ENCODE measurements at regions not wholly inside any gene's neighbourhood (a gene's known extent, or its start where the extent isn't known, plus 50 kb on each side); places are given as distances from the start of the nearest gene placed in this dataset.

GRCh38 chr1:198865319-198865718 is 226.5 kb downstream of the PTPRC start (continued):
- TF ChIP-seq POU6F1 (CRISPR knock-in tag; IDR thresholded peaks at IDR 0.05; ENCODE audit: borderline replicate concordance, low read depth) (no peak), CSRNP3 (CRISPR knock-in tag; IDR thresholded peaks at IDR 0.05) (no peak), CSDC2 (CRISPR knock-in tag; IDR thresholded peaks at IDR 0.05) (no peak), ESRRG (CRISPR knock-in tag; IDR thresholded peaks at IDR 0.05) (no peak), ZFP3 (CRISPR knock-in tag; IDR thresholded peaks at IDR 0.05) (no peak), ZC3H10 (CRISPR knock-in tag; IDR thresholded peaks at IDR 0.05) (no peak)

GRCh38 chr1:198867182-198867581 is 228.3 kb downstream of the PTPRC start:
- no peak for ATAC-seq

More at GRCh38 chr1:198867182-198867581, 228.3 kb downstream of the PTPRC start:
- no peak for TF ChIP-seq GLIS3 (CRISPR knock-in tag; IDR thresholded peaks at IDR 0.05)
- no peak for TF ChIP-seq ISL1 (CRISPR knock-in tag; IDR thresholded peaks at IDR 0.05)
- no peak for TF ChIP-seq ARNTL (CRISPR knock-in tag; IDR thresholded peaks at IDR 0.05; ENCODE audit: borderline replicate concordance, low read depth)
- TF ChIP-seq BACH2 (CRISPR knock-in tag; IDR thresholded peaks at IDR 0.05; ENCODE audit: borderline replicate concordance) = no peak
- TF ChIP-seq RARB (CRISPR knock-in tag; IDR thresholded peaks at IDR 0.05) = no peak
- TF ChIP-seq ESRRG (CRISPR knock-in tag; IDR thresholded peaks at IDR 0.05) = no peak
- TF ChIP-seq CSRNP3 (CRISPR knock-in tag; IDR thresholded peaks at IDR 0.05) = no peak
- TF ChIP-seq ZFP3 (CRISPR knock-in tag; IDR thresholded peaks at IDR 0.05) = no peak
- no peak for TF ChIP-seq ZNF8 (CRISPR knock-in tag; IDR thresholded peaks at IDR 0.05)
- TF ChIP-seq SNAI2 (CRISPR knock-in tag; IDR thresholded peaks at IDR 0.05) = no peak
- no peak for TF ChIP-seq TSHZ2 (CRISPR knock-in tag; IDR thresholded peaks at IDR 0.05)
- no peak for TF ChIP-seq ZNF70 (CRISPR knock-in tag; IDR thresholded peaks at IDR 0.05)
- no peak for TF ChIP-seq PATZ1 (CRISPR knock-in tag; IDR thresholded peaks at IDR 0.05; ENCODE audit: borderline replicate concordance)
- no peak for TF ChIP-seq ZFP30 (CRISPR knock-in tag; IDR thresholded peaks at IDR 0.05)
- no peak for TF ChIP-seq CREB5 (CRISPR knock-in tag; IDR thresholded peaks at IDR 0.05; ENCODE audit: low read depth)
- no peak for TF ChIP-seq OSR1 (CRISPR knock-in tag; IDR thresholded peaks at IDR 0.05)
- no peak for TF ChIP-seq ZC3H10 (CRISPR knock-in tag; IDR thresholded peaks at IDR 0.05)
- TF ChIP-seq PPARA (CRISPR knock-in tag; IDR thresholded peaks at IDR 0.05; ENCODE audit: borderline replicate concordance) = no peak
- no peak for TF ChIP-seq ZNF565 (CRISPR knock-in tag; conservative IDR thresholded peaks at IDR 0.05; ENCODE audit: low read depth)
- TF ChIP-seq TOX (CRISPR knock-in tag; IDR thresholded peaks at IDR 0.05; ENCODE audit: borderline replicate concordance) = no peak
